Astrocyte of the cerebellum (primary cell): ENCODE measurements at regions not wholly inside any gene's neighbourhood (a gene's known extent, or its start where the extent isn't known, plus 50 kb on each side); places are given as distances from the start of the nearest gene placed in this dataset.

Experiments
- DNase-seq: peaks from one replicate; pipeline ENCODE4 v3.0.0-alpha.2; 2011; ENCODE audit warnings: low read depth
- H3K4me3 ChIP-seq: 2 replicates; pipeline ENCODE4 v1.5.1; 2011; ENCODE audit warnings: mild to moderate bottlenecking, low read depth, low read length, moderate library complexity
- CTCF ChIP-seq: IDR thresholded peaks from 2 replicates; pipeline ENCODE4 v1.5.1; 2012; ENCODE audit warnings: low read length, low read depth, moderate library complexity, mild to moderate bottlenecking; ENCODE audit errors: missing control alignments
- in situ Hi-C: cut with HindIII; loops from 2 replicates; pipeline ENCODE4 v1.10.0; 2017; ENCODE audit warnings: low sequenced_read_pairs

DNA sequence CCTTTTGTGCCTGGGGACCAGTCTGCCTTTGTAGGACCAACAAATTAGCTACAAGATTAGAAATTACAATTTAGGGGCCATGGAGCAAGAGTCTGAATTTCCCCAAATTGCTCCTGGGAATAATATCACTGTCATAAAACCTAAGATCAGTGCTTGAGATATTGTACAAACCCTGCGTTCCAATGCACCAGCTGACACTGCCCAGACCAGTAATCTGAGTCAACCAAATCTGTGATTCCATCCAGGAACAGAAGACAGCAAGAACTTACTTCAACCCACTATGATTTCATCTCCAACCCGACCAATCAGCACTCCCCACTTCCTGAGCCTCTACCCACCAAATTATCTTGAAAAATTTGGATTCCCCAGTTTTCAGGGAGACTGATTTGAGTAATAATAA lies 1305.0 kb upstream of the NRXN1 start:
- in situ Hi-C loops: no loop called here
- no peak for TF ChIP-seq CTCF
- DNase-seq: no peak
- no peak overlapping the region for H3K4me3 ChIP-seq

DNA sequence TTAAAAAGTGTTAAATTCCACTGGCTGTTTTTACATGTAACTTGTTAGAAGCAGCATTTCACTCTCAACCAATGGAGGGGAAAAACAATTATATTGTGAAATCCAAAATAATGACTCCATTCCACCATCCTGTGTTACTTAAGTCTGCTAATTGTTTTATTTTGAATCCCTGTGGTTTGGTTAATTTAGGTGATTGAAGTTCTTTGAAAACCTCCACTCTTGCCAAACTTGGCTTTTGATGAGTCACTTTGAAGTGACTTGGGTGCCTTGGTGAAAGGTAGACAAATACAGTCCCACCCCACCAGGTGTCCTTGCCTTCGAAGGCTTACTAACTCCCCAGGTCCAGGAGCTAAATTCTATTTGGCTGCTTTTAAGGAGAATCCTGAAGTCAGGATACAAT lies 1303.8 kb upstream of the NRXN1 start:
- H3K4me3 ChIP-seq: no peak overlapping the region
- in situ Hi-C loops: no loop called here
- DNase-seq: no peak
- no peak for TF ChIP-seq CTCF

DNA sequence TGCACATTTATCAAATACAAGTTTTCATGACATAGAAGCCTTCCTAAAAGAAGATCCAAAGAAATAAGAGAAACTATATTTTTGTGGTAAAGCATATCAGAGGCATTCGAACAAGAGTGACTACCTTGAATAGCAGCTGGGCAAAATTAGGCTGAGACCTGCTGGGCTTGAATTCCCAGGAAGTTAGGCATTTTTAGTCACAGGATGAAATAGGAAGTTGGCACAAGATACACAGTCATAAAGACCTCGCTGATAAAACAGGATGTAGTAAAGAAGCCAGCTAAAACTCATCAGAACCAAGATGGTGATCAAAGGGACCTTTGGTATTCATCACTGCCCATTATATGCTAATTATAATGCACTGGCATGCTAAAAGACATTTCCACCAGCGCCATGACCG lies 1302.3 kb upstream of the NRXN1 start:
- in situ Hi-C loops: no loop called here
- no peak overlapping the region for H3K4me3 ChIP-seq
- no peak for TF ChIP-seq CTCF
- no peak for DNase-seq

DNA sequence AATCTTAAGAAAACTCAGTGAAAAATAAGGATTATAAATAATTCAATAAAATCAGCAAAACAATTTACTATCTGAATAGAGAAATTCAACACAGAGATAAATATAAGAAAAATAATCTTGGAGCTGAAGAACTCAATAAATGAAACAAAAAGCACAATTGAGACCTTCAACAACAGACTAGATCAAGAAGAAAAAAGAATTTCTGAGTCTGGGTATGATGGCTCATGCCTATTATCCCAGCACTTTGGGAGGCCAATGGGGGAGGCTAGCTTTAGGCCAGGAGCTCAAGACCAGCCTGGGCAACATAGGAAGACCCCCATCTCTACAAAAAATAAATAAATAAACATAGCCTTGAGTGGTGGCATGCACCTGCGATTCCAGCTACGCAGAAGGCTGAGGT lies 1295.7 kb upstream of the NRXN1 start:
- H3K4me3 ChIP-seq: no peak overlapping the region
- no peak for TF ChIP-seq CTCF
- DNase-seq: no peak
- in situ Hi-C loops: no loop called here

- no peak overlapping the region for H3K4me3 ChIP-seq
- TF ChIP-seq CTCF: no peak
- no peak for DNase-seq
- in situ Hi-C loops: no loop called here
Measured at GRCh38 chr2:52314231-52314630, 1282.3 kb upstream of the NRXN1 start.

DNA sequence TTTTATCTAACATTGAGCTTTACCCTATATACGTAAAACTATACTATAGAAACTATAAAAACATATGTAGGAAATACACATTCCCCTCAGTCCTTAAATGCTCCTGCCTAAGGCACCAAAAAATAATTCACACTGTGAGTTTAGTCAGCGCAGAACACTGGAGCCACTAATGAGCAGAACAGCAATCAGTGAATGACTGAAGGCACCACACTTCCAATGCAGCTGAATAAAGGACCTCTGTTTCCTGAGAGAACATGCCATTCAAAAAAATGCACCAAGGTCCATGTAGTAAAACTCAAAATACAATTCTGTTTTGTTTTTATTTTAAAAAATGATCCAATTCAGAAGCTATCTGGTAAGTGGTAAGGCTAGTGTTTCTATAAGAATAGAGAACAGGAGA lies 1280.6 kb upstream of the NRXN1 start:
- in situ Hi-C loops: no loop called here
- no peak overlapping the region for H3K4me3 ChIP-seq
- no peak for TF ChIP-seq CTCF
- no peak for DNase-seq

- H3K4me3 ChIP-seq: no peak overlapping the region
- TF ChIP-seq CTCF: no peak
- in situ Hi-C loops: no loop called here
- no peak for DNase-seq
Measured at GRCh38 chr2:52311862-52312261, 1279.9 kb upstream of the NRXN1 start.
